HFFc6 (cell line): ENCODE measurements at regions not wholly inside any gene's neighbourhood (a gene's known extent, or its start where the extent isn't known, plus 50 kb on each side); places are given as distances from the start of the nearest gene placed in this dataset.

Experiments
- DNase-seq: peaks from one replicate; pipeline ENCODE4 v3.0.0-alpha.2; 2018
- H3K27ac Mint-ChIP-seq: 2 replicates; pipeline ENCODE4 v1.8.0; 2020; ENCODE audit warnings: mild to moderate bottlenecking, mixed read lengths
- H3K27me3 Mint-ChIP-seq: 2 replicates; pipeline ENCODE4 v1.8.0; 2021; ENCODE audit warnings: mild to moderate bottlenecking, moderate library complexity, mixed read lengths; ENCODE audit not compliant: insufficient read depth
- H3K36me3 Mint-ChIP-seq: 2 replicates; pipeline ENCODE4 v1.8.0; 2021; ENCODE audit warnings: low read depth, mixed read lengths
- H3K4me1 Mint-ChIP-seq: 2 replicates; pipeline ENCODE4 v1.8.0; 2020; ENCODE audit warnings: low read depth, mixed read lengths
- H3K4me3 Mint-ChIP-seq: 2 replicates; pipeline ENCODE4 v1.8.0; 2020; ENCODE audit warnings: mild to moderate bottlenecking, moderate library complexity, mixed read lengths
- H3K9me3 Mint-ChIP-seq: 2 replicates; pipeline ENCODE4 v1.8.0; 2020; ENCODE audit warnings: mild to moderate bottlenecking, mixed read lengths
- CTCF ChIP-seq: fragments of 200-600 bp; sonication (generic); IDR thresholded peaks from 2 replicates; pipeline ENCODE4 v1.5.0; 2021; ENCODE audit warnings: antibody characterized with exemption, mild to moderate bottlenecking

- H3K27me3 Mint-ChIP-seq: no peaks in the 10 kb centered on the region
- no peak overlapping the region for H3K4me3 Mint-ChIP-seq
- DNase-seq: no peak
- no peaks in the 10 kb centered on the region for H3K4me1 Mint-ChIP-seq
- no peaks in the 10 kb centered on the region for H3K36me3 Mint-ChIP-seq
- TF ChIP-seq CTCF: no peak
- no peak overlapping the region for H3K27ac Mint-ChIP-seq
- H3K9me3 Mint-ChIP-seq: peaks cover 35% of the 10 kb centered on the region
Observed at GRCh38 chr10:85284778-85285770, 956.7 kb downstream of the CCSER2 start.

GRCh38 chr10:85293483-85293882, 965.1 kb downstream of the CCSER2 start:
- H3K36me3 Mint-ChIP-seq: no peaks in the 10 kb centered on the region
- DNase-seq: no peak
- H3K27ac Mint-ChIP-seq: no peak overlapping the region

GRCh38 chr10:85311613-85312337, 983.4 kb downstream of the CCSER2 start:
- DNase-seq: no peak
- H3K27ac Mint-ChIP-seq: no peak overlapping the region
- H3K9me3 Mint-ChIP-seq: peaks cover 21% of the 10 kb centered on the region
- no peaks in the 10 kb centered on the region for H3K4me1 Mint-ChIP-seq
- H3K36me3 Mint-ChIP-seq: no peaks in the 10 kb centered on the region
- no peak overlapping the region for H3K4me3 Mint-ChIP-seq
- no peak for TF ChIP-seq CTCF
- no peaks in the 10 kb centered on the region for H3K27me3 Mint-ChIP-seq

More at GRCh38 chr10:85293483-85293882, 965.1 kb downstream of the CCSER2 start:
- Mint-ChIP-seq H3K27me3 (no peaks in the 10 kb centered on the region), H3K4me1 (no peaks in the 10 kb centered on the region), H3K4me3 (no peak overlapping the region), H3K9me3 (peaks cover 33% of the 10 kb centered on the region)
- TF ChIP-seq CTCF: no peak

- H3K36me3 Mint-ChIP-seq: no peaks in the 10 kb centered on the region
- no peak overlapping the region for H3K27ac Mint-ChIP-seq
- TF ChIP-seq CTCF: no peak
- no peak for DNase-seq
- no peak overlapping the region for H3K4me3 Mint-ChIP-seq
- peaks cover 32% of the 10 kb centered on the region for H3K9me3 Mint-ChIP-seq
- no peaks in the 10 kb centered on the region for H3K27me3 Mint-ChIP-seq
- H3K4me1 Mint-ChIP-seq: no peaks in the 10 kb centered on the region
Observed at GRCh38 chr10:85315657-85316056, 987.3 kb downstream of the CCSER2 start.

GRCh38 chr10:85316276-85316675, 987.9 kb downstream of the CCSER2 start:
- no peaks in the 10 kb centered on the region for H3K36me3 Mint-ChIP-seq
- no peak for DNase-seq
- no peaks in the 10 kb centered on the region for H3K27me3 Mint-ChIP-seq
- H3K4me1 Mint-ChIP-seq: no peaks in the 10 kb centered on the region
- H3K4me3 Mint-ChIP-seq: no peak overlapping the region
- H3K27ac Mint-ChIP-seq: no peak overlapping the region
- H3K9me3 Mint-ChIP-seq: peaks cover 33% of the 10 kb centered on the region
- TF ChIP-seq CTCF: no peak
